Epithelial cell of esophagus (primary cell): ENCODE measurements at regions not wholly inside any gene's neighbourhood (a gene's known extent, or its start where the extent isn't known, plus 50 kb on each side); places are given as distances from the start of the nearest gene placed in this dataset.

Experiments used
- DNase-seq: peaks from one replicate; pipeline ENCODE4 v3.0.0; 2010; ENCODE audit warnings: low read depth
- H3K4me3 ChIP-seq: 2 replicates; pipeline ENCODE4 v1.5.1; 2011; ENCODE audit warnings: mild to moderate bottlenecking, low read length, control low read depth
- TF ChIP-seq, protein P1 (sequence below): IDR thresholded peaks from 2 replicates; pipeline ENCODE4 v1.5.1; 2011; ENCODE audit warnings: low read depth, mild to moderate bottlenecking, low read length, control low read depth, inconsistent platforms; ENCODE audit not compliant: insufficient read depth; ENCODE audit errors: missing control alignments

DNA sequence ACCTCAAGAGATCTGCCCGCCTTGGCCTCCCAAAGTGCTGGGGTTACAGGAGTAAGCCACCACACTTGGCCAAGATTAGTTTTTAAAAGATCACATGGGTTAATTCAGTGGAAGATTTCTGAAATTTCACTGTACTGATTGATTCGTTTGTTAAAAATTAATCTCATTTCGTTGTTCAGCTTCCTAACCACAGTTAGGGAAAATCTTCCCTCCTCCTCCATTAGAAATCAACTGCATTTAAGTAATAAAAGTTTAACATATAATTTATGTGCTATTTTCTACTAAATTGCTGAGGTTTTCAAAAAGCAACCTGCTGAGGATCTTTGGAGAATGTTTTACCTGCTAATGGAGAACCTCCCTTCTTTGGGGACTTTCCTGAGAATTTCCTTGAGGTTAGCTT, 522.4 kb downstream of the GATA3 start:
- TF ChIP-seq, protein P1, sequence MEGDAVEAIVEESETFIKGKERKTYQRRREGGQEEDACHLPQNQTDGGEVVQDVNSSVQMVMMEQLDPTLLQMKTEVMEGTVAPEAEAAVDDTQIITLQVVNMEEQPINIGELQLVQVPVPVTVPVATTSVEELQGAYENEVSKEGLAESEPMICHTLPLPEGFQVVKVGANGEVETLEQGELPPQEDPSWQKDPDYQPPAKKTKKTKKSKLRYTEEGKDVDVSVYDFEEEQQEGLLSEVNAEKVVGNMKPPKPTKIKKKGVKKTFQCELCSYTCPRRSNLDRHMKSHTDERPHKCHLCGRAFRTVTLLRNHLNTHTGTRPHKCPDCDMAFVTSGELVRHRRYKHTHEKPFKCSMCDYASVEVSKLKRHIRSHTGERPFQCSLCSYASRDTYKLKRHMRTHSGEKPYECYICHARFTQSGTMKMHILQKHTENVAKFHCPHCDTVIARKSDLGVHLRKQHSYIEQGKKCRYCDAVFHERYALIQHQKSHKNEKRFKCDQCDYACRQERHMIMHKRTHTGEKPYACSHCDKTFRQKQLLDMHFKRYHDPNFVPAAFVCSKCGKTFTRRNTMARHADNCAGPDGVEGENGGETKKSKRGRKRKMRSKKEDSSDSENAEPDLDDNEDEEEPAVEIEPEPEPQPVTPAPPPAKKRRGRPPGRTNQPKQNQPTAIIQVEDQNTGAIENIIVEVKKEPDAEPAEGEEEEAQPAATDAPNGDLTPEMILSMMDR, result no peak
- no peak overlapping the region for H3K4me3 ChIP-seq
- no peak for DNase-seq

DNA sequence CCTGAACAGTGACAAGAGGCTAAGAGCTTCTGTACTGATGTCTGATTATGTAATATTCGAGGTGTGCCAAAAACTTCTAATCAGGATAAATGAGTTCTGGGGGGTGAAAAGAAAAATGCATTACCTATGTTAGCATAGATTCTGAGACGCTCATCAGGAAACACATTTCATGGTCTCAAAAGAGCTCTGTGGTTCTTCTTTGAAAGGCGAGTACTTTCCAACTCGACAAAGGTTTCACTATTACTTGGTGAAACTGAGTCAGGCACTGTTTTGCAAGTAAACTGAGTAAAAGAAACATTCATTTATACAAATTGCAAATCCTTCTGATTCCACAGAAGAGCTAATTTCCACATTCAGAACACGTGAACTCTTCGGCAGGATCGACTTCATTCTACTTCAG, 523.2 kb downstream of the GATA3 start:
- TF ChIP-seq, protein P1, result no peak
- DNase-seq, result no peak
- H3K4me3 ChIP-seq, result no peak overlapping the region

DNA sequence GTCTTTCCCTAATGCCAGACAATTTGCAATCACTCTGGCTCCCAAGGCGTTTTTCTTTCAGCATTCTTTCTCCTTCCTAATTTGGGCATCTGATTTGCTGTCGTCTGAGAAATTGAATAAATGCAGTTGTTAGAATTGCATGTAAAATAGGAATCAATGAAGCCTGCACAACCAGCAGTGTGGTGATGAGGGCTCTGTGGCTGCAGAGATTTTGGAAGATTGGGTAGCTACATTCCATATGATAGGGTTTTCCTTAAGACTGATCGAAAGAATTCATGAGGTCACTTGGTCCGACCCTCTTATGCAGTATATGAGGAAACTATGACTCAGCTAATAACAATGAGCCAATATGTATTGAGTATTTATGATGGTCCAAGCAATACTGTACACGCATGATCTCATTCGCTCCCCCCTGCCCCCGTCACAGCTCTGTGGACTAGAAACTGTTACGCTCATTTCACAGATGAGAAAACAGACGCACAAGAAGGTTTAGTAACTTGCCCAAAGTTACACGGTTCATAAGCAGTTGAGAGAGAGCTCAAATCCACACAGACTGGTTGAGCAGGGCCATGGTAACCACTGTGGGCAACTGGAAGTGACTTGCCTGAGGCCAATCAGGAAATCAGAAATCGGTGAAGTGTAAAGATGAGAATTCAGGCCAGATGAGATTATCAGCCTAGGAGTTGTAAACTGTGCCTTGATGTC, 527.2 kb downstream of the GATA3 start:
- TF ChIP-seq, protein P1, result no peak
- H3K4me3 ChIP-seq, result no peak overlapping the region
- DNase-seq, result peak; percentile 54

DNA sequence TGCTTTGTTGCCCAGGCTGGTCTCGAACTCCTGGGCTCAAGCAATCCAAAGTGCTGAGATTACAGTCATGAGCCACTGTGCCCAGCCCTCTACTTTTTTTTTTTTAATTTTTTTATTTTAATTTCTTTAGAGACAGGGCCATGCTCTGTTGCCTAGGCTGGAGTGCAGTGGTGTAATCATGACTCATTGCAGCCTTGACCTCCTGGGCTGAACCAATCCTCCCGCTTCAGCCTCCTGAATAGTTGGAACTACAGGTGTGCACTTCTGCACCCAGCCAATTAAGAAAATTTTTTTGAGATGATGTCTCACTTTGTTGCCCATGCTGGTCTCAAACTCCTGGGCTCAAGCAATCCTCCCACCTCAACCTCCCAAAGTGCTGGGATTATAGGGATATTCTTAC, 528.6 kb downstream of the GATA3 start:
- TF ChIP-seq, protein P1, result no peak
- no peak overlapping the region for H3K4me3 ChIP-seq
- DNase-seq, result no peak

DNA sequence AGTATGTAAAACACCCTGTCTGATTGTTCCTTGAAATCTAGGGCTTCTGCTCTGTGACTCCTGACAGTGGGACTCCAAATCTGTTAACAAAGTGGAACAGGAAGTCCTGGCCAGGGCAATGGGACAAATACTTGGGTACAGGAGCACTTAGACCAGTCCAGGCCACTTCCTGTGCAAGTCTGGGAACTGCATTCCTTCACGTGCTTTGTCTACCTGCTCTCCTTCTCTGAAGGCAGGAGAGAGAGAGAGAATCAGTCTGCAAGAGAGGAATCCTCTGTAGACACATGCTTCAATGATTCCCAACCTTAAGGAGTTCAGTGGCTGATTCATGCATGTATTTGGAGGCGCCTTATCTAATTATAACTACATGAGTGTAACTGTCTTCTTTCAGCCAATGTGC, 530.2 kb downstream of the GATA3 start:
- no peak for DNase-seq
- TF ChIP-seq, protein P1, result no peak
- no peak overlapping the region for H3K4me3 ChIP-seq

DNA sequence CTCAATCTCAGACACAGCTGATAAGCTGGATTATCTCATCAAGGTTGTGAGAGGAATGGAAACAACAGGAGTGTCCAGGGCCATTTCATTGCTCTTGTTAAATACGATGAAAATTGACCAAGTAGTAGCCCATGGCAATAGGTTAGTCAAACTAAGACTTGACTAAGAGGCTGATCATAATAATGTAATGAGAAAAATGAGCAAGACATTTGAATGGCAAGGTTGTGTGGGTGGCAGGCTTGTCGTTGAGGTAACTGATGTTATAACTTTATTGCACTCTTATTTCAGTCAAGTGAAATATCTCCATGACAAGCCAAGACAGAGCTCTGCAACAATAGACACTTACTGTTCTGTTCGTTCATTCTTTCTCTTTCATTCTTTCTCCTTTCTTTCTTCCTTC, 532.0 kb downstream of the GATA3 start:
- no peak overlapping the region for H3K4me3 ChIP-seq
- TF ChIP-seq, protein P1, result no peak
- DNase-seq, result peak; percentile 74

DNA sequence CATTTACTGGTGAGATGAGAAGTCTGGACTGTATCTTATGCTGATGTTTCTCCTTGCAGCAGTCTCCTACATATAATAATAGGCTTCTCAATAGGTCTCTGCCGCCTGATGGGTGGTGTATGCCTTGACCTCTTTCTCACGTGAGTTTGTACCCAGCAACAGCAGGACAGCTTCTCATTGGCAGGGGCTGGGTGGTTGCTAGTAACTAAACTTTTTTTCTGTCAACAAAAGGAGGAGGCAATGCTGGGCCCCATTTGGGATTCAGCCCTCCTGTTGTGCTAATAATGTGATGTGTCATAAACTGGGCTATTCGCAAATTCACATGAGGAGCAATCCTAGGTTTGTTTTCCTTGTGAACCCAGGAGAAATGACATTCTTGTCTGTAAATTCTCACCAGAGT, 533.6 kb downstream of the GATA3 start:
- H3K4me3 ChIP-seq, result no peak overlapping the region
- TF ChIP-seq, protein P1, result no peak
- no peak for DNase-seq
